Central memory CD4-positive, alpha-beta T cell (primary cell): ENCODE measurements at regions not wholly inside any gene's neighbourhood (a gene's known extent, or its start where the extent isn't known, plus 50 kb on each side); places are given as distances from the start of the nearest gene placed in this dataset.
"Not testable (repeated sequence)": the region's sequence is repeated elsewhere in the genome, so short reads cannot be mapped to it uniquely, and the experiment has no call there.

Source experiments
- DNase-seq: peaks from one replicate; pipeline ENCODE4 v3.0.0; 2022

- peak; percentile 34 for DNase-seq
Measured at GRCh38 chr2:7649461-7650228, 732.4 kb downstream of the RNF144A start.

- no peak for DNase-seq
Measured at GRCh38 chr2:7653617-7654016, 736.4 kb downstream of the RNF144A start.

- no peak for DNase-seq
Measured at GRCh38 chr2:7655629-7656028, 738.4 kb downstream of the RNF144A start.

- not testable (repeated sequence) for DNase-seq
Measured at GRCh38 chr2:7657526-7657925, 740.3 kb downstream of the RNF144A start.

GRCh38 chr2:7658486-7658885 is 741.3 kb downstream of the RNF144A start:
- no peak for DNase-seq

- no peak for DNase-seq
Measured at GRCh38 chr2:7660816-7661215, 743.6 kb downstream of the RNF144A start.

- DNase-seq: no peak
Measured at GRCh38 chr2:7661502-7661901, 744.3 kb downstream of the RNF144A start.

GRCh38 chr2:7665880-7666279 is 748.7 kb downstream of the RNF144A start:
- no peak for DNase-seq

GRCh38 chr2:7666596-7667259 is 749.5 kb downstream of the RNF144A start:
- no peak for DNase-seq

- DNase-seq: no peak
Measured at GRCh38 chr2:7667260-7667757, 750.1 kb downstream of the RNF144A start.

GRCh38 chr2:7670905-7671641 is 753.9 kb downstream of the RNF144A start:
- no peak for DNase-seq

GRCh38 chr2:7672027-7672684 is 754.9 kb downstream of the RNF144A start:
- peak; percentile 40 for DNase-seq

- no peak for DNase-seq
Measured at GRCh38 chr2:7672685-7673071, 755.5 kb downstream of the RNF144A start.

GRCh38 chr2:7673101-7673500 is 755.9 kb downstream of the RNF144A start:
- DNase-seq: no peak

GRCh38 chr2:7673853-7674252 is 756.6 kb downstream of the RNF144A start:
- no peak for DNase-seq

- no peak for DNase-seq
Measured at GRCh38 chr2:7674606-7675005, 757.4 kb downstream of the RNF144A start.

GRCh38 chr2:7676714-7677113 is 759.5 kb downstream of the RNF144A start:
- no peak for DNase-seq

- DNase-seq: no peak
Measured at GRCh38 chr2:7681881-7682461, 764.8 kb downstream of the RNF144A start.

GRCh38 chr2:7683196-7683595 is 766.0 kb downstream of the RNF144A start:
- no peak for DNase-seq

- DNase-seq: no peak
Measured at GRCh38 chr2:7683708-7684107, 766.5 kb downstream of the RNF144A start.

- DNase-seq: no peak
Measured at GRCh38 chr2:7685342-7686015, 768.3 kb downstream of the RNF144A start.

- no peak for DNase-seq
Measured at GRCh38 chr2:7686016-7686385, 768.8 kb downstream of the RNF144A start.
